Renal pelvis (tissue), 1 donor: ENCODE measurements at regions not wholly inside any gene's neighbourhood (a gene's known extent, or its start where the extent isn't known, plus 50 kb on each side); places are given as distances from the start of the nearest gene placed in this dataset.

Experiments used
- DNase-seq: peaks from one replicate; pipeline ENCODE4 v3.0.0-alpha.2; 2013

- no peak for DNase-seq
Observed at GRCh38 chr4:10753856-10754402, 69.4 kb upstream of the CLNK start.

DNA sequence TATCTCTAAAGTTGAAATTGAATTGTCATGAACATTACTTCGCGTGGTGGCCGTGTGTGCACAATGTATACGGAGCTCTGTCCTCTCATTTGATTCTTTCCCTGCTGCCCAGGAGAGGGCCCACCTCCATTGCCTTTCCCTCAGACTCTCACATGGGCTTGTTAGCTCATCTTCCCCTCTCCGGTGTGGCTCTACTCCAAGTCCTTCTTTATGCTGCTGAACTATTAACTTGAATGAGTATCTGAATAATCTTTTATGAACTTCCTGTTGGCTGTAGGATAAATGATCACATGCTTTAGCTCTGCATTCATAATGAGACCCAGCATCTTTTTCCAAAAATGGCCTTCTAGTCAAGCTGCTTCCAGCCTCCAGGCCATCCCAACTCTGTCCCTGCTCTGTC is 68.8 kb upstream of the CLNK start:
- no peak for DNase-seq

GRCh38 chr4:10750714-10751113 is 66.1 kb upstream of the CLNK start:
- no peak for DNase-seq

DNA sequence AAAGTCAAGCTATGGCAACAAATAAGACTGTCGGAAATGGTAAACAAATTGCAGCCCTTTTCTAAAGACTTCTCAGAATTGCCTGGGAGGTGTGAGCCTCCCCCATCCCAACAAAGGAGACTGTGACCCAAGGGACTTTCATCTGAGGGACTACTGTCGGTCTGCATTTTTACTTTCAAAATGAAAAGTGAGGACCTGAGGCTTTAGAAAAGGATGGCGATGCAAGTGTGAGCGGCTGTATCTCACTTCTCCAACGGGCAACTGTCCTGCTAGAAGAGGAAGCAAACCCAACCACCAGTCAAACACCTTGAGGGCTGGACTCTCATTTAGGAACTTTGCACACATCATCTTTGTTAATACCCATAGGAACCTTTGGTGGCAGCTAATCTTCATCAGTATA is 62.6 kb upstream of the CLNK start:
- no peak for DNase-seq

DNA sequence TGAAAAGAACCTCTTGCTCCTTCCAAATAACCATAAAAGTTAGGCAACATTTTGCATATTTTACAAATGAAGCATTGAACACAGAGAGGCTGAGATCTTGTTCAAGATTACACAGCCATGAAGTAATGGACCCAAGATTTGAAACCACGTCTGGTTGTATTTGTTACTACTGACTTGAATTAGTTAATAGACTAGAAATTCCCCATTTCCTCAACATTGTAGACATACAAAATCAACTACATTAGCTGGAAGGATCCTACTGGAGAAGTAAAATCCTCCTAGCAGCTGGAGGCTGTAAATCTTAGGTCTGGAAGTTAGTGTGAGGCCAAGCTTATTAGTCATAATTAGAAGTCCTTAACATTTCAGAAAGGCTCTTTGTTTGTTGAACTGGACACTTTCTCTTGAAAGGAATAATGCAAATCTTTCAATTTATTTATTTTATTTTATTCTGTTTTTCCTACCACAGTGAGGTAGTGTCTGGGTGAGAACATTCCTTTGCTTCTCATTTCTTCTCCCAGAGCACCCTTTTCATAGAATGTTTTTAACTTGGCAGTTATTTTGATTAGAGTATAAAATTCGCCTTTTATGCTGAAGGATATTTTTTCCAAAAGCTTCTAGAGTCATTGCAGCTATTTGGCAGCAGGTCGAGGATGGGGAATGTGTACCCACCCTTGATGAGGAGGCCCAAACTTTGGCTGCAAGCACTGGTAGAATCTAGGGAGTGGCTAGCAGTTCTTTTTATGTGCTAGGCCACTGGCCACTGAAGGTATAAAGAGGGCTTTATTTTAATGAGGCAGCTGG is 62.0 kb upstream of the CLNK start:
- peak; percentile 24 for DNase-seq

DNA sequence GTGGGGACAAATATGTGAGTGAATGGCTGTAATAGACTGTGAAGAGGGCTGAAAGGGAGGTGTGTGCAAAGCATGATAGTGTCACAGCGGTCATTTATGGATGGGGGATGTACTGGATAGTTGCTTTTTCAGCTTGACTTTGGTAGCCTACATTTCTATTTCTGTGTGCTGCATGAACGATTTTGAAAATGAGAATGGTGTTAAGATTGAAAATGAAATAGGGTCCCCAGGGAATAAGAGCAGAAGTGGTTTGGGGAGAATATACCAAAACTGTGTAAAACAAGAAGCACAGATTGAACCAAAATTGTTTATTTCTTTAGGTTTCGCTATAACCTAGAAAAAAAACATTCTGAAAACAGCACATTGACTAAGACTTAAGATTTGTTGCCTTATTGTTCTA is 58.8 kb upstream of the CLNK start:
- DNase-seq, result no peak

DNA sequence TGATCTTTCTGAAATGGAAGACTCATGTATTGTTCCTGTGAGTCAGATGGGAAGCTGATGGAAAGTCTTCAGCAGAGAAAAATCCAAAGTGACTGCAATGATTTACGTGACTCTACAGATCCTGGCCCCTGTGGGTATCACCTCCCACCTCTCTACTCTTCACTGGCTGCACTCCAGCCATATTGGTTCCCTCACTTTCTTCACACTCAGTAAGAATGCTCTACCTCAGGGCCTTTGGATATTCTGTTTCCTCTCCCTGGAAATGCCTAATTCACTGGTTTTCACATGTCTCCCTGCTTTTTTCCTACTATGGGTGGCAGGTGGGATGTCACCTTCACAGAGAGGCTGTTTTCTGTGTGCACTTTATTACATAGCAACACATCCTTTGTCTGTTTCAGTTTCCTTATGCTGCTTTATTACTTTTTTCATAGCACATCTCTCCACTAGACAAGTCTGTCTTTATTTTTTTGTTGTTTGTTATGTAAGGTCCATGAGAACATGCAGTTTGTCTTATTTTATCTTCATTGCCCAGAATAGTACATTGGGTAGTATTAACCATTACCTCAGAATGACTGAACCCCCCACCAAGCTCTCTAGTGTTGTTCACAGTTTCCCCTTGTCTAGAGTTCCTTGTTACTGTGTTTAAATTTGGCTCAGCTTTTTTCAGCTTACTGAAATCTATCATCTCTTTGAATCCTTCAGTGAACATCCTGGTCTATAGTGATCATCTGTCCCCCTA is 57.6 kb upstream of the CLNK start:
- no peak for DNase-seq

- no peak for DNase-seq
Observed at GRCh38 chr4:10740891-10741620, 56.5 kb upstream of the CLNK start.

DNA sequence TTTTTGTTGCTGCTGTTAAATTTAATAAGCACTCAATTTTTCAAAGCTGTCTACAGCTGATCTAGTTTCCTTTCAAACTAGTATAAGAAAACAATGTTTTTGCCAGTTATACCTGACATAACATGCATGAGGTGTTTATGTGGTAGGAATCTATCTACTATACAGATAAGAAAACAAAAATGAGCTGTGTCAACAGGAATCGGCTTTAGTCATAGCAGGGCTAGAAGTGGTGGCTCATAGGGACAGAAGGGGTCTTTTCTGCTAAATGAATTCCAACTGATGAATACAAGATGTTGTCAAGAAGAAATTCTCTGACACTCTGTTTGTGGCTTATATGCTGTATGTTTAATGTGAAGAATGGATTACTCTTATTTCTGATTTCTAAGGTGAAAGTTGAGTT is 55.7 kb upstream of the CLNK start:
- DNase-seq, result no peak

- DNase-seq, result no peak
Observed at GRCh38 chr4:10738826-10739489, 54.4 kb upstream of the CLNK start.

GRCh38 chr4:10737337-10737736 is 52.8 kb upstream of the CLNK start:
- no peak for DNase-seq

- DNase-seq, result no peak
Observed at GRCh38 chr4:10736895-10737294, 52.3 kb upstream of the CLNK start.

DNA sequence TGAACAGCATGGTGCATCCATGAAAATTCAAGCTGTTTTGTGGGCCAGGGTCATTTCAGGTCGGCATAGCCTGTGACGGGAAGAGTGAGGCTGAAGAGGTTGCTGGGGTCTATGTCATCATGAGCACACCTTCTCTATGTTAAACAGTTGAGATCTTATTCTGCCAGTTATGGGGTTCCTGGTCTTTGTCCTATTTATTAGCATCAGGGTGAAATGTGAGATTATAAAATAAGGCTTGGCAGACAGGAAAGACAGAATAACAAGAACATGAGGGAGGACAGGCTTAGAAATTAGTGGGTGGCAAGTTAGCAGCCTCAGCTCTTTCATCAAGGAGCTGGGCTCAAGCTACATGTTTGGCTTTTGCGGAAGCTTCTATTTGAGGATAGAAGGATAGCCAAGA is 51.7 kb upstream of the CLNK start:
- no peak for DNase-seq

- DNase-seq, result no peak
Observed at GRCh38 chr4:10734697-10735096, 50.1 kb upstream of the CLNK start.
